HUES48 (cell line): ENCODE measurements at regions not wholly inside any gene's neighbourhood (a gene's known extent, or its start where the extent isn't known, plus 50 kb on each side); places are given as distances from the start of the nearest gene placed in this dataset.
"Not testable (repeated sequence)": the region's sequence is repeated elsewhere in the genome, so short reads cannot be mapped to it uniquely, and the experiment has no call there.

Experiments
- H3K27ac ChIP-seq: one replicate; pipeline ENCODE4 v1.7.0; 2013; ENCODE audit warnings: low read depth, low read length, inconsistent platforms
- H3K27me3 ChIP-seq: 2 replicates; pipeline ENCODE4 v1.6.1; 2013; ENCODE audit warnings: mild to moderate bottlenecking, low read length; ENCODE audit not compliant: control insufficient read depth, insufficient read depth
- H3K36me3 ChIP-seq: 2 replicates; pipeline ENCODE4 v1.6.1; 2013; ENCODE audit warnings: low read length; ENCODE audit not compliant: control insufficient read depth, insufficient read depth
- H3K4me1 ChIP-seq: 2 replicates; pipeline ENCODE4 v1.6.1; 2013; ENCODE audit warnings: mild to moderate bottlenecking, low read length; ENCODE audit not compliant: control insufficient read depth, insufficient read depth
- H3K4me3 ChIP-seq: 2 replicates; pipeline ENCODE4 v1.5.1; 2013; ENCODE audit warnings: mild to moderate bottlenecking, low read depth, low read length
- H3K9ac ChIP-seq: 2 replicates; pipeline ENCODE4 v1.6.1; 2013; ENCODE audit warnings: mild to moderate bottlenecking, low read depth, low read length, moderate library complexity
- H3K9me3 ChIP-seq: 2 replicates; pipeline ENCODE4 v1.6.1; 2013; ENCODE audit warnings: low read length; ENCODE audit not compliant: control insufficient read depth, insufficient read depth

- H3K27ac ChIP-seq, H3K9ac ChIP-seq, H3K27me3 ChIP-seq, H3K4me3 ChIP-seq, H3K36me3 ChIP-seq, H3K9me3 ChIP-seq, H3K4me1 ChIP-seq: not testable (repeated sequence)
Observed at GRCh38 chr21:9817841-9818441, 703.4 kb upstream of the TPTE start.

DNA sequence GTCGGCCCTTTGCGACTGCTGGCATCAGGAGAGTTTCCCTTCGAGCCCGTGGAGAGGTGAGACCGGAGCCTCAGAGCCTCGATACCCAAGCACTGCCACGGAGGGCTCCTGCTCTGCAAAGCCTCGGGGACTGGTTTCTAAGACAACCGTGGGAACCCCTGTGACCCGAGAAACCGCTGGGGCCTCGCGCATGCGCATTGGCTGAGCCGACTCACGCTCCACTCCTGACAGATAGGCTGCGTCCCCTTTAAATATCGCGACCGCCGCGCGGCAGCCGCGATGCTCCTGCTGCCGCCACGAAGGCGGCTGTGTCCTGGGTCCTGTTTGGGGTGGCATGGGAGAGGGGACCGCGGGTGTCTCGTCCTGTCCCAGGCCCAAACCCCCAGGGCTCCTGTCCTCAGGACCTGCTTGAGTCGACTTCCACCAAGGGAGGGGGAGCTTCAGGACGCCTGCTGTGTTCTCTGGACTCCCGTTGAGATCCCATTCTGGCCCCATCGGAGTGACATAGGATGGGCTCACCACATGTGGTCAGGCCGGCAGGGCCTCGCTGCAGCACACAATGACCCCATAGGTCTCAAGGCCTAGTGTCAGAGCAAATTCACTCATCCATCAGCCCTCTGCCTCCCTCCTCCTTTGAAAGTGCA lies 701.7 kb upstream of the TPTE start:
- H3K9me3 ChIP-seq, H3K4me3 ChIP-seq, H3K4me1 ChIP-seq, H3K9ac ChIP-seq, H3K36me3 ChIP-seq, H3K27me3 ChIP-seq, H3K27ac ChIP-seq: not testable (repeated sequence)

- not testable (repeated sequence) for H3K27me3 ChIP-seq
Observed at GRCh38 chr21:9820579-9820978, 700.8 kb upstream of the TPTE start.

DNA sequence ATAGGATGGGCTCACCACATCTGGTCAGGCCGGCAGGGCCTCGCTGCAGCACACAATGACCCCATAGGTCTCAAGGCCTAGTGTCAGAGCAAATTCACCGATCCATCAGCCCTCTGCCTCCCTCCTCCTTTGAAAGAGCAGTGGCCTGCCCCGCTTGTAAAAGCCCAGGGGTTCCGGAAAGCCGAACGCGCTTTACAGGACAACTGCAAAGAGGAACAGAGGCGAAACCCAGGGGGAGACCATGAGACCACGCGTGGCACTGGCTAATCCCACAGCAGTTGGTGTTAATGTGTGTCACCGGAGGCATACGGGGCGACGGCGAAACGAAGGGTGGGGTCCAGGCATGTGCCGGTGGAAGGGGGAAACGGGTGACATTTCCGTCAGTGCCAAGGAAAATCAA lies 699.9 kb upstream of the TPTE start:
- not testable (repeated sequence) for H3K4me3 ChIP-seq, H3K9me3 ChIP-seq, H3K9ac ChIP-seq, H3K27ac ChIP-seq, H3K36me3 ChIP-seq, H3K4me1 ChIP-seq, H3K27me3 ChIP-seq

More at GRCh38 chr21:9820579-9820978, 700.8 kb upstream of the TPTE start:
- not testable (repeated sequence) for H3K4me1 ChIP-seq, H3K4me3 ChIP-seq, H3K9me3 ChIP-seq, H3K9ac ChIP-seq, H3K36me3 ChIP-seq, H3K27ac ChIP-seq

DNA sequence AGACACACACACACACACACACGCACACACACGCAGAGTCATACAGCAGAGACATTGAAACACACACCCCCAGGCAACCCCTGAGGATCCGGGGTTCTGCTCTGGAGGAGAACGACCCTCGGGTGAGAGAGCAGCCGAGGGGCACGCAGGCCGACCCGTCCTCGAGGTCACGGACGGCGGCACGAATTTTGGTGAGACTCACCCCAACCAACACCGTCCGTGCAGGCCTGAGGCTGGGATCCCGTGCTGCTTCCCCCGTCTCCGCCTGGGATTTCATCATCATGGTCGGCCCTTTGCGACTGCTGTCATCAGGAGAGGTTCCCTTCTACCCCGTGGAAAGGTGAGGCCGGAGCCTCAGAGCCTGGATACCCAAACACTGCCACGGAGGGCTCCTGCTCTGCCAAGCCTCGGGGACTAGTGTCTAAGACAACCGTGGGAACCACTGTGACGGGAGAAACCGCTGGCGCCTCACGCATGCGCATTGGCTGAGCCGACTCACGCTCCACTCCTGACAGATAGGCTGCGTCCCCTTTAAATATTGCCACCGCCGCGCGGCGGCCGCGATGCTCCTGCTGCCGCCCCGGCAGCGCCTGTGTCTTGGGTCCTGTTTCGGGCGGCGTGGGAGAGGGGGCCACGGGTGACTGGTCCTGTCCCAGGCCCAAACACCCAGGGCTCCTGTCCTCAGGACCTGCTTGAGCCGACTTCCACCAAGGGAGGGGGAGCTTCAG lies 699.1 kb upstream of the TPTE start:
- not testable (repeated sequence) for H3K9me3 ChIP-seq, H3K27ac ChIP-seq, H3K9ac ChIP-seq, H3K4me1 ChIP-seq, H3K36me3 ChIP-seq, H3K4me3 ChIP-seq, H3K27me3 ChIP-seq

GRCh38 chr21:9823197-9824157 lies 697.9 kb upstream of the TPTE start:
- not testable (repeated sequence) for H3K4me3 ChIP-seq, H3K4me1 ChIP-seq, H3K27me3 ChIP-seq, H3K36me3 ChIP-seq, H3K9ac ChIP-seq, H3K27ac ChIP-seq, H3K9me3 ChIP-seq

DNA sequence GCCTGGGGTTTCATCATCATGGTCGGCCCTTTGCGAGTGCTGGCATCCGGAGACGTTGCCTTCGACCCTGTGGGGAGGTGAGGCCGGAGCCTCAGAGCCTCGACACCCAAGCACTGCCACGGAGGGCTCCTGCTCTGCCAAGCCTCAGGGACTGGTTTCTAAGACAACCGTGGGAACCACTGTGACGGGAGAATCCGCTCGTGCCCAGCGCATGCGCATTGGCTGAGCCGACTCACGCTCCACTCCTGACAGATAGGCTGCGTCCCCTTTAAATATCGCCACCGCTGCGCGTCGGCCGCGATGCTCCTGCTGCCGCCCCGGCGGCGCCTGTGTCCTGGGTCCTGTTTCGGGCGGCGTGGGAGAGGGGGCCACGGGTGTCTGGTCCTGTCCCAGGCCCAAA lies 690.6 kb upstream of the TPTE start:
- H3K9me3 ChIP-seq, H3K4me3 ChIP-seq, H3K27ac ChIP-seq, H3K27me3 ChIP-seq, H3K9ac ChIP-seq, H3K4me1 ChIP-seq, H3K36me3 ChIP-seq: not testable (repeated sequence)

- H3K27me3 ChIP-seq, H3K27ac ChIP-seq, H3K4me1 ChIP-seq, H3K4me3 ChIP-seq, H3K36me3 ChIP-seq, H3K9ac ChIP-seq: not testable (repeated sequence)
- peaks cover 13% of the 10 kb centered on the region for H3K9me3 ChIP-seq
Observed at GRCh38 chr21:9832751-9833150, 688.6 kb upstream of the TPTE start.

DNA sequence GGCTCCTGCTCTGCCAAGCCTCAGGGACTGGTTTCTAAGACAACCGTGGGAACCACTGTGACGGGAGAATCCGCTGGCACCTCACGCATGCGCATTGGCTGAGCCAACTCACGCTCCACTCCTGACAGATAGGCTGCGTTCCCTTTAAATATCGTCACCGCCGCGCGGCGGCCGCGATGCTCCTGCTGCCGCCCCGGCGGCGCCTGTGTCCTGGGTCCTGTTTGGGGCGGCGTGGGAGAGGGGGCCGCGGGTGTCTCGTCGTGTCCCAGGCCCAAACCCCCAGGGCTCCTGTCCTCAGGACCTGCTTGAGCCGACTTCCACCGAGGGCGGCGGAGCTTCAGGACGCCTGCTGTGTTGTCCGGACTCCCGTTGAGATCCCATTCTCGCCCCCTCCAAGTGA lies 684.8 kb upstream of the TPTE start:
- H3K27ac ChIP-seq: not testable (repeated sequence)

DNA sequence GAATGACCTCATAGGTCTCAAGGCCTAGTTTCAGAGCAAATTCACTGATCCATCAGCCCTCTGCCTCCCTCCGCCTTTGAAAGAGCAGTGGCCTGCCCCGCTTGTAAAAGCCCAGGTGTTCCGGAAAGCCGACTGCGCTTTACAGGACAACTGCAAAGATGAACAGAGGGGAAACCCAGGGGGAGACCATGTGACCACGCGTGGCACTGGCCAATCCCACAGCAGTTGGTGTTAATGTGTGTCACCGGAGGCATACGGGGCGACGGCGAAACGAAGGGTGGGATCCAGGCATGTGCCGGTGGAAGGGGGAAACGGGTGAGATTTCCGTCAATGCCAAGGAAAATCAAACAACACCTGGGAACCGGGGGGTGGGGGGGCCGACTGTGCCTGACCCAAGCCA lies 684.4 kb upstream of the TPTE start:
- H3K9ac ChIP-seq, H3K4me3 ChIP-seq, H3K4me1 ChIP-seq, H3K36me3 ChIP-seq, H3K27ac ChIP-seq, H3K27me3 ChIP-seq: not testable (repeated sequence)
- peaks cover 55% of the 10 kb centered on the region for H3K9me3 ChIP-seq

More for the DNA sequence above, 684.8 kb upstream of the TPTE start:
- not testable (repeated sequence) for H3K4me3 ChIP-seq, H3K36me3 ChIP-seq, H3K27me3 ChIP-seq, H3K9ac ChIP-seq, H3K4me1 ChIP-seq
- peaks cover 50% of the 10 kb centered on the region for H3K9me3 ChIP-seq

- peaks cover 59% of the 10 kb centered on the region for H3K9me3 ChIP-seq
- H3K36me3 ChIP-seq, H3K4me1 ChIP-seq, H3K27ac ChIP-seq, H3K9ac ChIP-seq, H3K27me3 ChIP-seq, H3K4me3 ChIP-seq: not testable (repeated sequence)
Observed at GRCh38 chr21:9837526-9837925, 683.9 kb upstream of the TPTE start.
